ENCODE measurements at regions not wholly inside any gene's neighbourhood (a gene's known extent, or its start where the extent isn't known, plus 50 kb on each side); places are given as distances from the start of the nearest gene placed in this dataset.
"Not testable (repeated sequence)": the region's sequence is repeated elsewhere in the genome, so short reads cannot be mapped to it uniquely, and the experiment has no call there.

- FAIRE-seq = no peak
Measured at GRCh38 chr2:120638450-120638849, 97.2 kb upstream of the GLI2 start.

GRCh38 chr2:120641366-120641771 is 94.3 kb upstream of the GLI2 start:
- FAIRE-seq = no peak

GRCh38 chr2:120642646-120643045 is 93.0 kb upstream of the GLI2 start:
- no peak for FAIRE-seq

- no peak for FAIRE-seq
Measured at GRCh38 chr2:120646994-120647393, 88.7 kb upstream of the GLI2 start.

- no peak for FAIRE-seq
Measured at GRCh38 chr2:120647487-120647886, 88.2 kb upstream of the GLI2 start.

- FAIRE-seq = not testable (repeated sequence)
Measured at GRCh38 chr2:120649381-120649780, 86.3 kb upstream of the GLI2 start.

- no peak for FAIRE-seq
Measured at GRCh38 chr2:120650022-120650644, 85.5 kb upstream of the GLI2 start.

- FAIRE-seq = no peak
Measured at GRCh38 chr2:120651818-120652217, 83.8 kb upstream of the GLI2 start.

GRCh38 chr2:120653046-120653445 is 82.6 kb upstream of the GLI2 start:
- no peak for FAIRE-seq

- no peak for FAIRE-seq
Measured at GRCh38 chr2:120653871-120654270, 81.8 kb upstream of the GLI2 start.

GRCh38 chr2:120654381-120655134 is 81.1 kb upstream of the GLI2 start:
- FAIRE-seq = no peak

- no peak for FAIRE-seq
Measured at GRCh38 chr2:120656273-120656950, 79.3 kb upstream of the GLI2 start.

GRCh38 chr2:120658042-120658769 is 77.5 kb upstream of the GLI2 start:
- FAIRE-seq = no peak

- FAIRE-seq = no peak
Measured at GRCh38 chr2:120658770-120659158, 76.9 kb upstream of the GLI2 start.

- FAIRE-seq = no peak
Measured at GRCh38 chr2:120659275-120659977, 76.2 kb upstream of the GLI2 start.

GRCh38 chr2:120660056-120660694 is 75.5 kb upstream of the GLI2 start:
- FAIRE-seq = no peak

GRCh38 chr2:120660771-120661459 is 74.8 kb upstream of the GLI2 start:
- no peak for FAIRE-seq

GRCh38 chr2:120661551-120661950 is 74.1 kb upstream of the GLI2 start:
- FAIRE-seq = no peak

GRCh38 chr2:120662046-120662445 is 73.6 kb upstream of the GLI2 start:
- no peak for FAIRE-seq

- FAIRE-seq = no peak
Measured at GRCh38 chr2:120662746-120663145, 72.9 kb upstream of the GLI2 start.

GRCh38 chr2:120666433-120666832 is 69.2 kb upstream of the GLI2 start:
- FAIRE-seq = no peak

- no peak for FAIRE-seq
Measured at GRCh38 chr2:120667981-120668380, 67.7 kb upstream of the GLI2 start.

All from endometrium (tissue), 2 donors.